ENCODE measurements at regions not wholly inside any gene's neighbourhood (a gene's known extent, or its start where the extent isn't known, plus 50 kb on each side); places are given as distances from the start of the nearest gene placed in this dataset.

- TF ChIP-seq CTCF (IDR thresholded peaks at IDR 0.05) (no peak), POLR2A (IDR thresholded peaks at IDR 0.05) (no peak)
Measured at GRCh38 chr21:32119389-32119788, 159.5 kb downstream of the MIS18A start.
